Omental fat pad (tissue), 3 donors: ENCODE measurements at regions not wholly inside any gene's neighbourhood (a gene's known extent, or its start where the extent isn't known, plus 50 kb on each side); places are given as distances from the start of the nearest gene placed in this dataset.

ENCODE experiments used
- ATAC-seq: fragments of 150-250 bp; one replicate; pipeline ENCODE4 v1.9.1; 2016; ENCODE audit warnings: mild to moderate bottlenecking, moderate library complexity; ENCODE audit not compliant: low FRiP score
- DNase-seq: peaks from one replicate; pipeline ENCODE4 v3.0.0-alpha.2; 2019; ENCODE audit warnings: low spot score
- TF ChIP-seq, protein P1 (sequence below), 3 donors: fragments of 450-650 bp; IDR thresholded peaks; one replicate each; pipeline ENCODE4 v1.5.1; 2016 to 2017; ENCODE audit warnings: antibody characterized with exemption in 3 of 3, mild to moderate bottlenecking in 3 of 3, moderate library complexity in 2 of 3

DNA sequence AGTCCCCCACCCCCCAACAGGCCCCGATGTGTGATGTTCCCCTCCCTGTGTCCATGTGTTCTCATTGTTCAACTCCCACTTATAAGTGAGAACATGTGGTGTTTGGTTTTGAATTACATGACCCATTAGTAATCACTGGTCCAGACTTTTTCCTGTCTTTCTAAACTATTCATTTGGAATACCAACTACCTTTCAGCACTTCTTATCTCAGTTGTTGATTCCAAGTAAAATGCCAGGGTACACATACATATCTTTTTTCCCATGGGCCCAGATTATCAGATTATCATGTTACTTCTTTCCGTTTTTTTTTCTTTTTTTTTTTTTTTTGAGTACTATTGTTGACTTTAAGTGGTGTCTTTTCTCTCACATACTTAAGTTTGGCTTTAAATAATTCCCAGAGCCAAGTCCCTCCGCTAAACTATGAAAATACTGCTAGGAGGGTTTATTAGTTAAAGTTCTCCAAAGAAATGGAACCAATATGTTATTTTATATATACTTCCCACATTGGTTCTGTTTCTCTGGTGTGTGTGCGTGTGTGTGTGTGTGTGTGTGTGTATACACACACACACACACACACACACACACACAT is 389.3 kb downstream of the IRS1 start:
- no peak for DNase-seq
- ATAC-seq, result no peak
- TF ChIP-seq, protein P1, sequence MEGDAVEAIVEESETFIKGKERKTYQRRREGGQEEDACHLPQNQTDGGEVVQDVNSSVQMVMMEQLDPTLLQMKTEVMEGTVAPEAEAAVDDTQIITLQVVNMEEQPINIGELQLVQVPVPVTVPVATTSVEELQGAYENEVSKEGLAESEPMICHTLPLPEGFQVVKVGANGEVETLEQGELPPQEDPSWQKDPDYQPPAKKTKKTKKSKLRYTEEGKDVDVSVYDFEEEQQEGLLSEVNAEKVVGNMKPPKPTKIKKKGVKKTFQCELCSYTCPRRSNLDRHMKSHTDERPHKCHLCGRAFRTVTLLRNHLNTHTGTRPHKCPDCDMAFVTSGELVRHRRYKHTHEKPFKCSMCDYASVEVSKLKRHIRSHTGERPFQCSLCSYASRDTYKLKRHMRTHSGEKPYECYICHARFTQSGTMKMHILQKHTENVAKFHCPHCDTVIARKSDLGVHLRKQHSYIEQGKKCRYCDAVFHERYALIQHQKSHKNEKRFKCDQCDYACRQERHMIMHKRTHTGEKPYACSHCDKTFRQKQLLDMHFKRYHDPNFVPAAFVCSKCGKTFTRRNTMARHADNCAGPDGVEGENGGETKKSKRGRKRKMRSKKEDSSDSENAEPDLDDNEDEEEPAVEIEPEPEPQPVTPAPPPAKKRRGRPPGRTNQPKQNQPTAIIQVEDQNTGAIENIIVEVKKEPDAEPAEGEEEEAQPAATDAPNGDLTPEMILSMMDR (IDR thresholded peaks at IDR 0.05), result no peak

DNA sequence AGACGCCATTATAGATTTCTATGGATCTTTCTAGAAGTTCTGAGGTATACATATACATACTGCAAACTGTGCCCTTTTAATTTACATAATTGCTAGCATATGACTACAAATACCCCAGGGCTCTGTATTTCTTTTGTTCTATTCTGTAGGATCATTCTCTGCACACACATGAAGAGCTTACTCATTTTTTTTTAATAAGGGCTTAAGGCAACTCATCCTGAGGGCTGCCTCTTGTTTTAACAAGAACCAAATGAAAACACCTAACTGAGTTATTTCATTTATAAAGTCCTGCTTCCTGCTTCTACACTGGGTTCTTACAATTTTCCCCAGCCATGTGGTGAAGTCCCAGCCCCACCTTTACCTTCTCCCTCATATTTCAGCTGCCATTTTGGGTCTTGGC is 390.5 kb downstream of the IRS1 start:
- TF ChIP-seq, protein P1 (IDR thresholded peaks at IDR 0.05), result no peak
- DNase-seq (no peak), ATAC-seq (no peak)

DNA sequence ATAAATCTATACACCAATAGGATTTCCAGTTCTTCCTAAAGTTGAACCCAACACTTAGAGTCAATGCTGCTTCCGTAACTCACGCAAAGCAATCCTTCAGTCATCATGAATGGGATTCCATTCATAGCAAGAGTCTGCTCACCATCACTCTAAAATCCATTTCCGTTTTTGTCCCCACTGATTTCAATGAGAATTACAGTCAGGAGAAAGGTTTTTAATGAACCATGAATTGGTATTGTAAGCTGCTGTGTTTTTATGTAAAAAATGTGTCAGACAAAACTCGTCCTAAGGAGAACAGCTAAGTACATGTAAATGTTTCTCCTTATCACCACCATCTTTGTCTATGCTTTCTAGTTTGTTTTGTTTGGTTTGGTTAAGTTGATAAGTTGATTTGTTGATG is 391.5 kb downstream of the IRS1 start:
- ATAC-seq (no peak), DNase-seq (no peak)

DNA sequence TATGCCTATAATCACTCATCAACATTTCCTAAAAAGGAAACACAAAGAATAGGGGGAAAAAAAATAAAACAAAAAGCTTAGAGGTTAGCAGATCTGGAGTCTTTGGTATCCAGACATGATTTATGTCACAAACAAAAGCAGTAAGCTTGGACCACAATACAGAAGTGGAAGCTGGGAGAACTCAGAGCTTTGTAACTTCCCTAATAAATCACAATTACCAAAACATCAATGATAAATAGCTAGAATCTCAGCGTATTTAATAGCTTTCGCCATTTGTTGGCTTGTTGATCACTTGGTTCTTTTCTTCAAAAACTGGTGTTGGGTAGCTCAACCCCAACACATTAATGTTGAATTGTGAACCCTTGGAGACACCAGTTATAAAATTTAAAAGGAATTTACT is 392.5 kb downstream of the IRS1 start:
- ATAC-seq (no peak), DNase-seq (no peak)
- TF ChIP-seq, protein P1 (IDR thresholded peaks at IDR 0.05), result no peak

More for the DNA sequence above, 391.5 kb downstream of the IRS1 start:
- TF ChIP-seq, protein P1 (IDR thresholded peaks at IDR 0.05), result no peak

DNA sequence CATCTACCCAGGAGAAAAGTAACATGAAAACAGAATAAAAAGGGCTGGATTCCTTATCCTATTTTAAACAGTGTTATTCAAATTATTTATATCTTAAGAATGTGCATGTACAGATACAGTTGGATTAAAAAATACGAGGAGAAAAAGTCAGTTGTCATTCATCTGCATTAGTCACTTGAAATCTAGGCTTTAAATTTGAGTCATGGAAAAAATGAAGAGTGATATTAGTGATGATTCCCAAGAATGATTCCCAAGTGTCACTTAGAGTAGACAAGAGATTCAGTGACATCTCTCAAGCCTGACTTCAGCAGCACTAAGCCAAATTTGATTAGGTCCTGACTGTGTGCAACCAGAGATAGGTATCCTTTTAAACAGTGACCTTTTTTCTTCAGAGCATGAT is 394.2 kb downstream of the IRS1 start:
- ATAC-seq (no peak), DNase-seq (no peak)
- TF ChIP-seq, protein P1 (IDR thresholded peaks at IDR 0.05), result no peak

DNA sequence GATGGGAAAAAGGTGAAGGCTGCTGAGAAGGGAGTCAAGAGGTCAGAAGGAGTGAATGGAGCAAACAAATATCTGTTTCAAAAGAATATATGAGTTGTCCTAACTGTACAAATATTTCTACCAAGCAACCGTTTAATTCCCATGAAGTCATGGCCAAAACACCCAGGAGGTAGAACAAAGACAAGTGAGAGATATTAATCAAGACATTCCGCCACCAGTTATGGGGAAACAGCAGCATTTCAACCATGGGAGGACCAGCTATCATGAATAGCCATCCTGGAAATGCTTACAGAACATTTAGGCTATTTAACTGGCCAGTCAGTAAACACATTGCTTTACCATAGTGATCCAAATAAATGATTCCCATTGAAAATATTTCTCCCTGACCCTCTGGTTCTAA is 396.3 kb downstream of the IRS1 start:
- TF ChIP-seq, protein P1 (IDR thresholded peaks at IDR 0.05), result no peak
- ATAC-seq (no peak), DNase-seq (no peak)

DNA sequence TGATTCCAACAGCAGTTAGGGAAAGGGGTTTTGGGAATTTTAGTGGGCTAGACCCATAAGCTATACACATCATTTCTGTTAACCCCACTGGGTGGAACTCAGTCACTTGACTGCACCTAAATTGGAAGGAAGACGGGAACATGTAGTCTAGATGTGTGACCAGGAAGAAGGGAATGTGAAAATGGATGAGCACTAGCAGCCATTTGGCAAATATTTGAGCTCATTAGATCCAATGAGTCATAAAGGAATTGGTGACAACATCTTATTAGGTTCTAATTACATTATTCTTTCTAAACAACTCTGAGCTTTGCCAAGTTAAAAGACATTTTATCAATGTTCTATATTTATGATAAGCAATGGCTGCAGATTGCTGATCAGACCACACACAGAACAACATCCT is 400.6 kb downstream of the IRS1 start:
- ATAC-seq (no peak), DNase-seq (no peak)
- TF ChIP-seq, protein P1 (IDR thresholded peaks at IDR 0.05), result no peak
